C4-2B (cell line): ENCODE measurements at regions not wholly inside any gene's neighbourhood (a gene's known extent, or its start where the extent isn't known, plus 50 kb on each side); places are given as distances from the start of the nearest gene placed in this dataset.

ENCODE experiments used
- H3K27ac ChIP-seq: fragments of 450-650 bp; 2 replicates; pipeline ENCODE4 v1.5.1; 2017
- ZFX ChIP-seq: fragments of 450-650 bp; IDR thresholded peaks from 2 replicates; pipeline ENCODE4 v1.6.1; 2017
- TF ChIP-seq, protein P1 (sequence below): fragments of 450-650 bp; conservative IDR thresholded peaks from 2 replicates; pipeline ENCODE4 v1.5.1; 2017; ENCODE audit warnings: mild to moderate bottlenecking

DNA sequence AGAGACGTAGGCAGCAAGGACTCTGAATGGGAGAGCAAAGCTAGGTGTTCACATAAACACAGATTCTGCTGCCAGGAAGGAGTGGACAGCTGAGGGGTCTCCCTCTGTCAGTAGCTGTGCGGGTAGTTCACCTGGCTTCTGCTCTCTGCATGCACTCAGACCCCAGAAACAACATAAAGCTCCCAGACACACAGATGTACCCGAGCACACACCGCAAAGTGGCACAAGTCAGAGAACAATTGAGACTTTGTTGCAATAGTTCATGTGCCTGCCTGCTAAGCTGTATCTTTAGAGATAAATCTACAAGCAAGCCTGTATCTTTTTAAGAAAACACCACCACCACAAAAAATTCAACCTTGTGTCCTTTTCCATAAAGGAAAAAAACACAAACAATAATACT lies 420.0 kb upstream of the ST6GAL2 start:
- TF ChIP-seq, protein P1, sequence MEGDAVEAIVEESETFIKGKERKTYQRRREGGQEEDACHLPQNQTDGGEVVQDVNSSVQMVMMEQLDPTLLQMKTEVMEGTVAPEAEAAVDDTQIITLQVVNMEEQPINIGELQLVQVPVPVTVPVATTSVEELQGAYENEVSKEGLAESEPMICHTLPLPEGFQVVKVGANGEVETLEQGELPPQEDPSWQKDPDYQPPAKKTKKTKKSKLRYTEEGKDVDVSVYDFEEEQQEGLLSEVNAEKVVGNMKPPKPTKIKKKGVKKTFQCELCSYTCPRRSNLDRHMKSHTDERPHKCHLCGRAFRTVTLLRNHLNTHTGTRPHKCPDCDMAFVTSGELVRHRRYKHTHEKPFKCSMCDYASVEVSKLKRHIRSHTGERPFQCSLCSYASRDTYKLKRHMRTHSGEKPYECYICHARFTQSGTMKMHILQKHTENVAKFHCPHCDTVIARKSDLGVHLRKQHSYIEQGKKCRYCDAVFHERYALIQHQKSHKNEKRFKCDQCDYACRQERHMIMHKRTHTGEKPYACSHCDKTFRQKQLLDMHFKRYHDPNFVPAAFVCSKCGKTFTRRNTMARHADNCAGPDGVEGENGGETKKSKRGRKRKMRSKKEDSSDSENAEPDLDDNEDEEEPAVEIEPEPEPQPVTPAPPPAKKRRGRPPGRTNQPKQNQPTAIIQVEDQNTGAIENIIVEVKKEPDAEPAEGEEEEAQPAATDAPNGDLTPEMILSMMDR, result no peak
- no peak for TF ChIP-seq ZFX
- no peak overlapping the region for H3K27ac ChIP-seq

GRCh38 chr2:107306881-107307280 lies 420.9 kb upstream of the ST6GAL2 start:
- TF ChIP-seq, protein P1, result no peak
- TF ChIP-seq ZFX, result no peak
- H3K27ac ChIP-seq, result no peak overlapping the region

- TF ChIP-seq ZFX, result no peak
- TF ChIP-seq, protein P1, result no peak
- no peak overlapping the region for H3K27ac ChIP-seq
Observed at GRCh38 chr2:107308835-107309234, 422.9 kb upstream of the ST6GAL2 start.

DNA sequence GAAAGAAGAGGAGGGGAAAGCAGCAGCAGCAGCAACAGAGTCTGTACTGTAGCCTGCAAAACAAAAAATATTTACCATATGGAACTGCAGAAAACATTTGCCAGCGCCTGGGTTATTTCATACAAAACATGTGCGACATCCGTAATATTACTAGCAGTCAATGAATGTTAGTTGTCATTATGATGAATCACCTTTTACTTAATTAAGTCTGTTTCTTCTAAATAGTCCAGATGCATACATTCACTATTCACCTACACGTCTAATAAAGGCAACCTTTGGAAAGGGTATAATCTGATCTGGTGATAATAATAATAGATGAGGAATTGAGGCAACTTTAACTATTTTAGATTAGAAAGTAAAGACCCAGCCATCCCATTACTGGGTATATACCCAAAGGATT lies 426.3 kb upstream of the ST6GAL2 start:
- H3K27ac ChIP-seq, result no peak overlapping the region
- TF ChIP-seq, protein P1, result no peak
- TF ChIP-seq ZFX, result no peak

- no peak overlapping the region for H3K27ac ChIP-seq
- TF ChIP-seq ZFX, result no peak
- TF ChIP-seq, protein P1, result no peak
Observed at GRCh38 chr2:107313316-107313715, 427.3 kb upstream of the ST6GAL2 start.

GRCh38 chr2:107320881-107321280 lies 434.9 kb upstream of the ST6GAL2 start:
- H3K27ac ChIP-seq, result no peak overlapping the region
- TF ChIP-seq ZFX, result no peak
- TF ChIP-seq, protein P1, result no peak

DNA sequence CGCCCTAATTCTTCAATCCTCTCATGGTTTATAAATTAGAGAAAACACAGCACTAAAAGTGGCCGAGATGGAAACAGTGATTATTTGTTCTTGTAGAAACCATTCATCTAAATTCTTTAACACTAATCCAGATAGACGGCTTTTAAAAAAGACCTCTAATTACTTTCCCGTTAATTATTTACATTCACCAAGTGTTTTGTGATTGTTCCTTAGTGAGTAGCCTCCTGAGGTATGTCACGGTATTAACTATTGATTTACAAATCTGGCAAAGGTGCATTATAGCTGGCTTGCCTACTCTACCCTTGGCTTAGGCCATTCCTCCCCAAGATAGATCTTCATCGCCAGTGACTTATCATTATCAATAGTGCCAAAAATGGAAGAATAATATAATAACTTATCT lies 436.4 kb upstream of the ST6GAL2 start:
- no peak overlapping the region for H3K27ac ChIP-seq
- no peak for TF ChIP-seq ZFX
- TF ChIP-seq, protein P1, result no peak
